PC-3 (cell line): ENCODE measurements at regions not wholly inside any gene's neighbourhood (a gene's known extent, or its start where the extent isn't known, plus 50 kb on each side); places are given as distances from the start of the nearest gene placed in this dataset.

Experiments
- EZH2phosphoT487 ChIP-seq: fragments of 300-600 bp; sonication (generic); IDR thresholded peaks from 2 replicates; pipeline ENCODE4 v1.6.1; 2018; ENCODE audit warnings: mild to moderate bottlenecking, antibody characterized with exemption, low read length, borderline replicate concordance
- TF ChIP-seq, protein P1 (sequence below): fragments of 300-600 bp; sonication (generic); conservative IDR thresholded peaks from 2 replicates; pipeline ENCODE4 v1.5.1; 2017; ENCODE audit warnings: antibody characterized with exemption, low read depth, mild to moderate bottlenecking, low read length

DNA sequence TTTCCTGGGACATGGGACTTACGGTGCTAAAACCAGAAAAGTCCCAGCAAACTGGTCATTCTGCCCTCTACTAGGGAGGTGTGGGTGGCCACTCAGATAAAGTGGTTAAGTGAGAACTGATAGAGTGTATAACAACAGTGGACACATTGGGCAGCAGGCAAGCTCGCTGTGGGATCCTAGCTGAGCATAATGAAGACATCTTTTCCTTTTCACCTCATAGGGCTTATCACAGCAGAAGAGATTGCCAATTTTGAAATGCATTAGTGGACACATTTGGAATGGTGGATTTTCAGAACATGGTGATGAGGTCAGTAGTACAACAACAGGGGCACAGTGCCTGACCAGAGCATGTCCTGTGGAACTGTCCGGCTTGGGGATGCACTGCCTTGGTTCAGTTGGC, 477.1 kb upstream of the KIF2A start:
- TF ChIP-seq, protein P1, sequence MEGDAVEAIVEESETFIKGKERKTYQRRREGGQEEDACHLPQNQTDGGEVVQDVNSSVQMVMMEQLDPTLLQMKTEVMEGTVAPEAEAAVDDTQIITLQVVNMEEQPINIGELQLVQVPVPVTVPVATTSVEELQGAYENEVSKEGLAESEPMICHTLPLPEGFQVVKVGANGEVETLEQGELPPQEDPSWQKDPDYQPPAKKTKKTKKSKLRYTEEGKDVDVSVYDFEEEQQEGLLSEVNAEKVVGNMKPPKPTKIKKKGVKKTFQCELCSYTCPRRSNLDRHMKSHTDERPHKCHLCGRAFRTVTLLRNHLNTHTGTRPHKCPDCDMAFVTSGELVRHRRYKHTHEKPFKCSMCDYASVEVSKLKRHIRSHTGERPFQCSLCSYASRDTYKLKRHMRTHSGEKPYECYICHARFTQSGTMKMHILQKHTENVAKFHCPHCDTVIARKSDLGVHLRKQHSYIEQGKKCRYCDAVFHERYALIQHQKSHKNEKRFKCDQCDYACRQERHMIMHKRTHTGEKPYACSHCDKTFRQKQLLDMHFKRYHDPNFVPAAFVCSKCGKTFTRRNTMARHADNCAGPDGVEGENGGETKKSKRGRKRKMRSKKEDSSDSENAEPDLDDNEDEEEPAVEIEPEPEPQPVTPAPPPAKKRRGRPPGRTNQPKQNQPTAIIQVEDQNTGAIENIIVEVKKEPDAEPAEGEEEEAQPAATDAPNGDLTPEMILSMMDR, result no peak
- no peak for TF ChIP-seq EZH2phosphoT487
